IMR-90 (cell line): ENCODE measurements at regions not wholly inside any gene's neighbourhood (a gene's known extent, or its start where the extent isn't known, plus 50 kb on each side); places are given as distances from the start of the nearest gene placed in this dataset.

Experiments used
- ATAC-seq: fragments of 200-7000 bp; cut with Tn5 transposase; 2 replicates; pipeline ENCODE4 v1.9.1; 2020; ENCODE audit warnings: low read depth, mild to moderate bottlenecking, moderate library complexity
- BruUV-seq: library from RNA; stranded (reverse); fragments of 400-500 nt; replicated peaks from 2 replicates; lab custom pipeline; 2021; lab: Mats Ljungman, UMichigan
- CTCF ChIA-PET: fragments of 300-600 bp; formaldehyde crosslinking; extraction: SDS; loops from one replicate; lab custom pipeline; 2021; ENCODE audit warnings: antibody characterized with exemption; lab: Yijun Ruan, JAX
- POLR2A ChIA-PET: fragments of 300-600 bp; sonication (Branson Sonifier 250); formaldehyde crosslinking; loops from one replicate; lab custom pipeline; 2022; ENCODE audit warnings: antibody characterized with exemption; ENCODE audit not compliant: unreplicated experiment; lab: Charles Lee
- DNase-seq: peaks from one replicate; pipeline ENCODE4 v3.0.0; 2013
- H2AFZ ChIP-seq: replicated peaks from 2 replicates; pipeline ENCODE3; 2013; ENCODE audit warnings: low read length, mild to moderate bottlenecking; ENCODE audit not compliant: poor library complexity
- H2AK5ac ChIP-seq: 2 replicates; pipeline ENCODE4 v1.6.1; 2013; ENCODE audit warnings: low read depth, low read length, inconsistent platforms
- H2AK9ac ChIP-seq: replicated peaks from 2 replicates; pipeline ENCODE3; 2013; ENCODE audit warnings: mild to moderate bottlenecking, low read depth, low read length, moderate library complexity; ENCODE audit not compliant: poor library complexity
- H2BK120ac ChIP-seq: 2 replicates; pipeline ENCODE4 v1.6.1; 2013; ENCODE audit warnings: low read depth, low read length, inconsistent platforms
- H2BK15ac ChIP-seq: 3 replicates; pipeline ENCODE4 v1.6.1; 2013; ENCODE audit warnings: low read depth, low read length, inconsistent platforms
- H2BK20ac ChIP-seq: 2 replicates; pipeline ENCODE4 v1.6.1; 2013; ENCODE audit warnings: low read depth, mild to moderate bottlenecking, inconsistent platforms, low read length, moderate library complexity
- H2BK5ac ChIP-seq: 2 replicates; pipeline ENCODE4 v1.6.1; 2013; ENCODE audit warnings: mild to moderate bottlenecking, low read depth, low read length, inconsistent platforms; ENCODE audit not compliant: poor library complexity, severe bottlenecking
- H3K14ac ChIP-seq: replicated peaks from 2 replicates; pipeline ENCODE4 v1.6.1; 2013; ENCODE audit warnings: low read depth, low read length, inconsistent platforms
- H3K18ac ChIP-seq: 2 replicates; pipeline ENCODE4 v1.6.1; 2013; ENCODE audit warnings: low read depth, low read length, control low read depth
- H3K23ac ChIP-seq: 2 replicates; pipeline ENCODE4 v1.6.1; 2013; ENCODE audit warnings: low read depth, low read length, inconsistent platforms
- H3K27ac ChIP-seq: 2 replicates; pipeline ENCODE4 v1.5.1; 2013; ENCODE audit warnings: mild to moderate bottlenecking, control low read depth, low read length; ENCODE audit not compliant: insufficient read depth
- H3K27me3 ChIP-seq: 2 replicates; pipeline ENCODE4 v1.6.1; 2013; ENCODE audit warnings: low read length; ENCODE audit not compliant: control insufficient read depth, insufficient read depth
- H3K36me3 ChIP-seq: 2 replicates; pipeline ENCODE4 v1.6.1; 2013; ENCODE audit warnings: low read length, mixed read lengths; ENCODE audit not compliant: control insufficient read depth, insufficient read depth
- H3K4ac ChIP-seq: 2 replicates; pipeline ENCODE4 v1.6.1; 2013; ENCODE audit warnings: low read depth, low read length, inconsistent platforms
- H3K4me1 ChIP-seq: 2 replicates; pipeline ENCODE4 v1.6.1; 2013; ENCODE audit warnings: low read length, mixed read lengths; ENCODE audit not compliant: control insufficient read depth, insufficient read depth
- H3K4me2 ChIP-seq: 2 replicates; pipeline ENCODE4 v1.6.1; 2013; ENCODE audit warnings: low read depth, mild to moderate bottlenecking, control low read depth, low read length, moderate library complexity
- H3K4me3 ChIP-seq: 2 replicates; pipeline ENCODE4 v1.5.1; 2013; ENCODE audit warnings: low read depth, mild to moderate bottlenecking, control low read depth, low read length, moderate library complexity; ENCODE audit not compliant: insufficient read depth
- H3K56ac ChIP-seq: 2 replicates; pipeline ENCODE4 v1.6.1; 2013; ENCODE audit warnings: low read length, inconsistent platforms; ENCODE audit not compliant: insufficient read depth; ENCODE audit errors: extremely low read depth
- H3K79me1 ChIP-seq, 2 experiments: 2 replicates each; pipeline ENCODE4 v1.6.1; 2013; ENCODE audit warnings: low read length in 2 of 2, inconsistent platforms in 1 of 2, low read depth in 1 of 2
- H3K9ac ChIP-seq: 2 replicates; pipeline ENCODE4 v1.6.1; 2013; ENCODE audit warnings: low read depth, low read length, control low read depth
- H3K9me1 ChIP-seq: 2 replicates; pipeline ENCODE4 v1.6.1; 2013; ENCODE audit warnings: low read length, inconsistent platforms; ENCODE audit not compliant: insufficient read depth
- H3K9me3 ChIP-seq: 2 replicates; pipeline ENCODE4 v1.6.1; 2013; ENCODE audit warnings: low read length; ENCODE audit not compliant: control insufficient read depth, insufficient read depth
- H4K20me1 ChIP-seq: 2 replicates; pipeline ENCODE4 v1.6.1; 2013; ENCODE audit warnings: low read length, inconsistent platforms; ENCODE audit not compliant: insufficient read depth
- H4K5ac ChIP-seq: 2 replicates; pipeline ENCODE4 v1.6.1; 2013; ENCODE audit warnings: mild to moderate bottlenecking, low read depth, low read length, control low read depth
- H4K8ac ChIP-seq, 2 experiments: 2 replicates each; pipeline ENCODE4 v1.6.1; 2013; ENCODE audit warnings: low read depth in 2 of 2, low read length in 2 of 2, control low read depth in 1 of 2, inconsistent platforms in 1 of 2
- H4K91ac ChIP-seq: 2 replicates; pipeline ENCODE4 v1.6.1; 2013; ENCODE audit warnings: low read depth, low read length, inconsistent platforms; ENCODE audit not compliant: insufficient read depth
- CEBPB ChIP-seq: IDR thresholded peaks from 2 replicates; pipeline ENCODE4 v1.6.1; 2012; ENCODE audit warnings: low read depth, low read length, improper control_type of control experiment
- MAZ ChIP-seq: IDR thresholded peaks from 2 replicates; pipeline ENCODE4 v1.6.1; 2012; ENCODE audit warnings: low read depth, mild to moderate bottlenecking, low read length, improper control_type of control experiment, moderate library complexity, borderline replicate concordance
- POLR2A ChIP-seq: IDR thresholded peaks from 2 replicates; pipeline ENCODE4 v1.6.1; 2012; ENCODE audit warnings: mild to moderate bottlenecking, low read depth, low read length
- RAD21 ChIP-seq: IDR thresholded peaks from 2 replicates; pipeline ENCODE4 v1.6.1; 2012; ENCODE audit warnings: low read length, improper control_type of control experiment
- WGBS, 2 experiments: methylation state at CpG; one replicate each; pipeline versions ENCODE4 v1.1.5 to v1.1.7; 2013; ENCODE audit warnings: missing lambda C conversion rate in 2 of 2; ENCODE audit not compliant: insufficient read length in 1 of 2; ENCODE audit errors: extremely low coverage in 2 of 2; 5-methylcytosine and 5-hydroxymethylcytosine counted together
- dilution Hi-C: fragments of 300-500 bp; cut with HindIII; formaldehyde crosslinking; loops from one replicate; pipeline ENCODE4 v1.14.3; 2018; ENCODE audit warnings: low sequenced_read_pairs; ENCODE audit not compliant: unreplicated experiment
- in situ Hi-C: fragments of 300-500 bp; cut with MboI; formaldehyde crosslinking; loops from 3 replicates; pipeline ENCODE4 v1.14.3; 2019; ENCODE audit warnings: low sequenced_read_pairs, inconsistent platforms, mixed read lengths
- intact Hi-C: fragments of 100-400 bp; cut with micrococcal nuclease; formaldehyde crosslinking; loops from 2 replicates; pipeline ENCODE4 v1.10.0; 2022

GRCh38 chr21:31420988-31421387 lies 76.9 kb upstream of the TIAM1 start:
- no peak overlapping the region for H2BK120ac ChIP-seq
- H4K8ac ChIP-seq, result no peak overlapping the region
- in situ Hi-C loops (no loop called here), intact Hi-C loops (no loop called here), dilution Hi-C loops (no loop called here)
- BruUV-seq, result no TSS peak
- no peak for TF ChIP-seq CEBPB
- no peak for TF ChIP-seq RAD21
- TF ChIP-seq MAZ, result no peak
- TF ChIP-seq POLR2A, result no peak
- H4K91ac ChIP-seq, result no peak overlapping the region
- H3K4me3 ChIP-seq, result no peak overlapping the region
- no peak overlapping the region for H4K5ac ChIP-seq
- H2AFZ ChIP-seq, result no peak overlapping the region
- WGBS, 2 experiments, result 72% methylated on average over 4 of the region's 8 CpGs; no CpG with 5 or more reads in 1 of the 2 experiments
- ChIA-PET POLR2A (no interaction called here), CTCF (no interaction called here)
- no peaks in the 10 kb centered on the region for H3K36me3 ChIP-seq
- H3K9me3 ChIP-seq, result no peaks in the 10 kb centered on the region
- no peak overlapping the region for H2AK9ac ChIP-seq
- no peaks in the 10 kb centered on the region for H4K20me1 ChIP-seq
- no peak overlapping the region for H3K4ac ChIP-seq
- no peaks in the 10 kb centered on the region for H3K27me3 ChIP-seq
- H2BK15ac ChIP-seq, result no peak overlapping the region
- H3K14ac ChIP-seq, result no peak overlapping the region
- H3K9me1 ChIP-seq, result no peaks in the 10 kb centered on the region
- H3K23ac ChIP-seq, result no peak overlapping the region
- H3K27ac ChIP-seq, result no peak overlapping the region
- no peak overlapping the region for H2BK5ac ChIP-seq
- no peak overlapping the region for H2AK5ac ChIP-seq
- H3K4me2 ChIP-seq, result no peak overlapping the region
- no peak overlapping the region for H3K56ac ChIP-seq
- no peak for ATAC-seq
- no peaks in the 10 kb centered on the region for H3K4me1 ChIP-seq
- DNase-seq, result no peak
- H2BK20ac ChIP-seq, result no peak overlapping the region
- H3K18ac ChIP-seq, result no peak overlapping the region
- H3K9ac ChIP-seq, result no peak overlapping the region
- no peaks in the 10 kb centered on the region for H3K79me1 ChIP-seq
